GM23338 (cell line): ENCODE measurements at regions not wholly inside any gene's neighbourhood (a gene's known extent, or its start where the extent isn't known, plus 50 kb on each side); places are given as distances from the start of the nearest gene placed in this dataset.

ENCODE experiments used
- ATAC-seq: fragments of 200-7000 bp; cut with Tn5 transposase; 3 replicates; pipeline ENCODE4 v1.9.1; 2020
- DNase-seq: peaks from one replicate; pipeline ENCODE4 v3.0.0-alpha.2; 2015; ENCODE audit warnings: low spot score
- H2AFZ ChIP-seq: fragments of 200-600 bp; sonication (generic); 2 replicates; pipeline ENCODE4 v1.8.0; 2016; ENCODE audit warnings: antibody characterized with exemption, mild to moderate bottlenecking, moderate library complexity
- H3F3A ChIP-seq: fragments of 200-600 bp; sonication (generic); replicated peaks from 2 replicates; pipeline ENCODE4 v1.8.0; 2017; ENCODE audit warnings: antibody characterized with exemption, mixed run types, low read depth
- H3K27ac ChIP-seq: fragments of 200-600 bp; sonication (generic); 2 replicates; pipeline ENCODE4 v1.6.1; 2016; ENCODE audit warnings: low read depth
- H3K27me3 ChIP-seq: fragments of 200-600 bp; sonication (generic); 2 replicates; pipeline ENCODE4 v1.8.0; 2016; ENCODE audit warnings: mild to moderate bottlenecking, mixed run types, moderate library complexity; ENCODE audit not compliant: insufficient read depth
- H3K36me3 ChIP-seq: fragments of 200-600 bp; sonication (generic); 2 replicates; pipeline ENCODE4 v1.8.0; 2016; ENCODE audit warnings: mild to moderate bottlenecking; ENCODE audit not compliant: insufficient read depth
- H3K4me1 ChIP-seq: fragments of 200-600 bp; sonication (generic); 2 replicates; pipeline ENCODE4 v1.8.0; 2016; ENCODE audit warnings: mild to moderate bottlenecking, moderate library complexity; ENCODE audit not compliant: insufficient read depth
- H3K4me2 ChIP-seq: fragments of 200-600 bp; sonication (generic); 2 replicates; pipeline ENCODE4 v1.7.1; 2017; ENCODE audit warnings: mixed run types
- H3K4me3 ChIP-seq: fragments of 200-600 bp; sonication (generic); 2 replicates; pipeline ENCODE4 v1.6.1; 2016; ENCODE audit warnings: mixed run types
- H3K79me2 ChIP-seq: fragments of 200-600 bp; sonication (generic); replicated peaks from 2 replicates; pipeline ENCODE4 v1.8.0; 2017; ENCODE audit warnings: mild to moderate bottlenecking; ENCODE audit not compliant: insufficient read depth
- H3K9me2 ChIP-seq: fragments of 200-600 bp; sonication (generic); 2 replicates; pipeline ENCODE4 v1.8.0; 2017; ENCODE audit not compliant: insufficient read depth
- H4K20me1 ChIP-seq: fragments of 200-600 bp; sonication (generic); replicated peaks from 2 replicates; pipeline ENCODE4 v1.8.0; 2017; ENCODE audit warnings: mild to moderate bottlenecking; ENCODE audit not compliant: insufficient read depth
- H3K27ac Mint-ChIP-seq: 2 replicates; pipeline ENCODE4 v1.8.0; 2020; ENCODE audit warnings: inconsistent platforms, mild to moderate bottlenecking, moderate library complexity, mixed read lengths
- H3K27me3 Mint-ChIP-seq: 3 replicates; pipeline ENCODE4 v1.8.0; 2022; ENCODE audit warnings: low read depth, mild to moderate bottlenecking, moderate library complexity, mixed read lengths, inconsistent platforms; ENCODE audit not compliant: insufficient read depth, poor library complexity
- H3K36me3 Mint-ChIP-seq: 3 replicates; pipeline ENCODE4 v1.8.0; 2021; ENCODE audit warnings: low read depth, mild to moderate bottlenecking, inconsistent platforms, moderate library complexity, mixed read lengths
- H3K4me1 Mint-ChIP-seq: 3 replicates; pipeline ENCODE4 v1.8.0; 2020; ENCODE audit warnings: mild to moderate bottlenecking, inconsistent platforms, mixed read lengths
- H3K4me3 Mint-ChIP-seq: 3 replicates; pipeline ENCODE4 v1.8.0; 2021; ENCODE audit warnings: moderate library complexity, mild to moderate bottlenecking, inconsistent platforms, mixed read lengths
- H3K9me3 Mint-ChIP-seq: 3 replicates; pipeline ENCODE4 v1.8.0; 2020; ENCODE audit warnings: moderate library complexity, mild to moderate bottlenecking, inconsistent platforms, mixed read lengths
- ZNF462 ChIP-seq: fragments of 250-450 bp; sonication (Bioruptor Pico); IDR thresholded peaks from 2 replicates; pipeline ENCODE4 v1.5.0; 2020; ENCODE audit warnings: mild to moderate bottlenecking, moderate library complexity
- TF ChIP-seq, protein P1 (sequence below), 2 experiments: fragments of 200-600 bp in 1 of 2; sonication (generic) in 1 of 2; conservative IDR thresholded peaks; 2 replicates each; pipeline versions ENCODE4 v1.5.1 to v1.6.1; 2016 to 2017; ENCODE audit warnings: antibody characterized with exemption in 2 of 2, low read depth in 2 of 2, mild to moderate bottlenecking in 2 of 2, moderate library complexity in 1 of 2

DNA sequence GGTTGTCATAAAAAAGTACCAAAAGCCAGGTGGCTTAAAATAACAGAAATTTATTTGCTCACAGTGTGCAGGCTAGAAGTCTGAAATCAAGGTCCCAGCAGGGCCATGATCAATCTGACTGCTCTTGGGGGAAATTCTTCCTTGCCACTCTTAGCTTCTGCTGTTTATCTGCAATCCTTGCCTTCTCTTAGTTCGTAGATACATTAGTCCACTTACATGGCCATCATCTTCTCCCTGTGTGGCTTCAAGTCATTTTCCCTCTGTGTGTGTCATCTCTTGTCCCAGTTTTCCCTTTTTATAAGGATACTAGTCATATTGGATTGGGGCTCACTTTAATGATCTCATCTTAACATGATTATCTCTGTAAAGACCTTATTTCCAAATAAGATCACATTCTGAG is 124.0 kb upstream of the NCAM2 start (continued):
- TF ChIP-seq ZNF462: no peak

GRCh38 chr21:20875742-20876141 is 122.5 kb upstream of the NCAM2 start:
- Histone ChIP-seq H3K4me1 (no peaks in the 10 kb centered on the region), H3K79me2 (no peaks in the 10 kb centered on the region), H4K20me1 (no peaks in the 10 kb centered on the region), H3K36me3 (no peaks in the 10 kb centered on the region), H3K27ac (no peak overlapping the region), H2AFZ (no peak overlapping the region), H3K4me2 (no peak overlapping the region), H3K4me3 (no peak overlapping the region), H3K27me3 (no peaks in the 10 kb centered on the region), H3K9me2 (no peaks in the 10 kb centered on the region), H3F3A (no peaks in the 10 kb centered on the region)
- no peak overlapping the region for H3K27ac Mint-ChIP-seq
- no peaks in the 10 kb centered on the region for H3K27me3 Mint-ChIP-seq
- no peaks in the 10 kb centered on the region for H3K4me1 Mint-ChIP-seq
- ATAC-seq (no peak), DNase-seq (peak; percentile 11)
- H3K36me3 Mint-ChIP-seq: no peaks in the 10 kb centered on the region
- TF ChIP-seq, protein P1, sequence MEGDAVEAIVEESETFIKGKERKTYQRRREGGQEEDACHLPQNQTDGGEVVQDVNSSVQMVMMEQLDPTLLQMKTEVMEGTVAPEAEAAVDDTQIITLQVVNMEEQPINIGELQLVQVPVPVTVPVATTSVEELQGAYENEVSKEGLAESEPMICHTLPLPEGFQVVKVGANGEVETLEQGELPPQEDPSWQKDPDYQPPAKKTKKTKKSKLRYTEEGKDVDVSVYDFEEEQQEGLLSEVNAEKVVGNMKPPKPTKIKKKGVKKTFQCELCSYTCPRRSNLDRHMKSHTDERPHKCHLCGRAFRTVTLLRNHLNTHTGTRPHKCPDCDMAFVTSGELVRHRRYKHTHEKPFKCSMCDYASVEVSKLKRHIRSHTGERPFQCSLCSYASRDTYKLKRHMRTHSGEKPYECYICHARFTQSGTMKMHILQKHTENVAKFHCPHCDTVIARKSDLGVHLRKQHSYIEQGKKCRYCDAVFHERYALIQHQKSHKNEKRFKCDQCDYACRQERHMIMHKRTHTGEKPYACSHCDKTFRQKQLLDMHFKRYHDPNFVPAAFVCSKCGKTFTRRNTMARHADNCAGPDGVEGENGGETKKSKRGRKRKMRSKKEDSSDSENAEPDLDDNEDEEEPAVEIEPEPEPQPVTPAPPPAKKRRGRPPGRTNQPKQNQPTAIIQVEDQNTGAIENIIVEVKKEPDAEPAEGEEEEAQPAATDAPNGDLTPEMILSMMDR (conservative IDR thresholded peaks at IDR 0.05; ENCODE audit: low read depth in 2 of 2): peak; percentile 54 to 71
- no peak for TF ChIP-seq ZNF462
- H3K4me3 Mint-ChIP-seq: no peak overlapping the region
- H3K9me3 Mint-ChIP-seq: no peaks in the 10 kb centered on the region
